Fibroblast of lung (primary cell): ENCODE measurements at regions not wholly inside any gene's neighbourhood (a gene's known extent, or its start where the extent isn't known, plus 50 kb on each side); places are given as distances from the start of the nearest gene placed in this dataset.

Source experiments
- EZH2 ChIP-seq: IDR thresholded peaks from 2 replicates; pipeline ENCODE4 v1.5.1; 2012; ENCODE audit warnings: low read length, control low read depth, mild to moderate bottlenecking; ENCODE audit errors: missing control alignments
- TF ChIP-seq, protein P1 (sequence below), 2 donors: IDR thresholded peaks in 1 of 2; conservative IDR thresholded peaks in 1 of 2; 1 replicate in 1 of 2; 2 replicates in 1 of 2; pipeline ENCODE4 v1.5.1; 2011 to 2012; ENCODE audit warnings: low read length in 2 of 2, control low read depth in 1 of 2, inconsistent platforms in 1 of 2, low read depth in 1 of 2, mild to moderate bottlenecking in 1 of 2

DNA sequence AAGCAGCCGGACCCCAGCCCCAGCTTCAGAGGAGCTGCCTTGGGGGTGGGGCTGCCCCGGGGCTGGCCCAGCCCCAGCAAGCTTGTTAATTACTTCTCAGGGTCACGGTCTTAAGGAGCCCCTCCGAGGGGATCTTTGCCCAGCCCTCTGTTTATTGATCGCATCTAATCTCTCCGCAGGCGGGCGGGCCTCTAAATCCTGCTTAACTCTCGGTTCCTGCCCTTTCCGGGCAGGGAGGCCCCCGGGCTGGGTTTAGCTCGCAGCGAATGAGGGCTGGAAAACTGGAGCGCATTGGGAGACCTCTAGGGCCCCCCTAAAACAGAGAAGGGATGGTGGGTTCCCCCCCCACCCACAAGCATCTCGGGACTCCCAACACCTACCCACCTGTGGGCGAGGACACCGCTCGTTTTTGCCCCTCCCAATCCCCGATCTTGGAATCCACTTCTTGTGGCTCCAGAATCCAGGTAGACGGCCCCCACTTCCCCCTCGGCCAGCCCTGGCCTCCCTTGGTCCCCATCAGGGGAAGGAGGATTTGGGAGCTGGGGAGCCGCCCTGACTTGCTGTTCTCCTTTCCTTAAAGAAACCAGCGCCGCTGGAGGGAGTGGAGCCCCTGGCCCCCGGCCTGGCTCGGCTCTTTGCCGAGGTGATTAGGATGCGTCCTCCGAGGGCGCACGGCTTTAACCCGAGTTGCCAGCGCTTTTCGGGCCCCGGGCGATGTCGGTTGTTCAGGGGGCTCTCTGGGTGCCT, 59.5 kb upstream of the ADGRL1 start:
- TF ChIP-seq, protein P1, sequence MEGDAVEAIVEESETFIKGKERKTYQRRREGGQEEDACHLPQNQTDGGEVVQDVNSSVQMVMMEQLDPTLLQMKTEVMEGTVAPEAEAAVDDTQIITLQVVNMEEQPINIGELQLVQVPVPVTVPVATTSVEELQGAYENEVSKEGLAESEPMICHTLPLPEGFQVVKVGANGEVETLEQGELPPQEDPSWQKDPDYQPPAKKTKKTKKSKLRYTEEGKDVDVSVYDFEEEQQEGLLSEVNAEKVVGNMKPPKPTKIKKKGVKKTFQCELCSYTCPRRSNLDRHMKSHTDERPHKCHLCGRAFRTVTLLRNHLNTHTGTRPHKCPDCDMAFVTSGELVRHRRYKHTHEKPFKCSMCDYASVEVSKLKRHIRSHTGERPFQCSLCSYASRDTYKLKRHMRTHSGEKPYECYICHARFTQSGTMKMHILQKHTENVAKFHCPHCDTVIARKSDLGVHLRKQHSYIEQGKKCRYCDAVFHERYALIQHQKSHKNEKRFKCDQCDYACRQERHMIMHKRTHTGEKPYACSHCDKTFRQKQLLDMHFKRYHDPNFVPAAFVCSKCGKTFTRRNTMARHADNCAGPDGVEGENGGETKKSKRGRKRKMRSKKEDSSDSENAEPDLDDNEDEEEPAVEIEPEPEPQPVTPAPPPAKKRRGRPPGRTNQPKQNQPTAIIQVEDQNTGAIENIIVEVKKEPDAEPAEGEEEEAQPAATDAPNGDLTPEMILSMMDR (conservative IDR thresholded peaks at IDR 0.05 in 1 of 2, IDR thresholded peaks at IDR 0.05 in 1 of 2; ENCODE audit: low read depth in 1 of 2, low read length in 2 of 2): no peak
- TF ChIP-seq EZH2: peak; percentile 0
